Right lung (tissue), 2 donors: ENCODE measurements at regions not wholly inside any gene's neighbourhood (a gene's known extent, or its start where the extent isn't known, plus 50 kb on each side); places are given as distances from the start of the nearest gene placed in this dataset.
"Not testable (repeated sequence)": the region's sequence is repeated elsewhere in the genome, so short reads cannot be mapped to it uniquely, and the experiment has no call there.

Experiments
- DNase-seq, 2 donors: peaks; one replicate each; pipeline ENCODE4 v3.0.0-alpha.2; 2013

DNA sequence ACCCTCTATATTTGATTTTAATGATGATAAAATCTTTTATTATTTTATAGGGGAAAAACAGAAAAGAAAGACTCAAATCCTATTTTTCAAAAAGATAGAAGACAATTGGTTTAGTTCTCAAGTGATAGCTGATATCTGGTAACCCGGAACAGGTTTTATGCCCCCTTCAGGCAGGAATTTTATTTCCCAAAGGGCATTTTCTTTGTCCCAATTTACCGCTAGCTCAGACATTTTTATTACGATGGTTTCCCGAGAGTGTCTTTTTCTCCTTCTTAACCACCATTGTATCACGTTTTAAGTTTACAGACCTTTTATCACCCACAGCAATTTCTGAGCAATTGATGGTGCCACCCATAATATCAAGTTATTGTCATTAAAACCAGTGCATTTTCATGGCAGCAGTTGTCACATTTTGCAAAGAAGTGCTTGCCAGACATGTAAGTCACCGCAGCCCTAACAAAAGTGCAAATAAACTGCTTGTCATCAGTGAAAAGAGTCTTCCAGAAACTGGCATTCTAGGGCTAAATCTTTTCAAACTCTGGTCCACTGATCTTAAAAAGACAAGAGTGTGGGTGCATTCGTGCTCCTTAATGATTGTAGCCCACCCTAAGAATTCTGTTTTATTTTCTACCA, 204.8 kb upstream of the VCX start:
- no peak for DNase-seq

DNA sequence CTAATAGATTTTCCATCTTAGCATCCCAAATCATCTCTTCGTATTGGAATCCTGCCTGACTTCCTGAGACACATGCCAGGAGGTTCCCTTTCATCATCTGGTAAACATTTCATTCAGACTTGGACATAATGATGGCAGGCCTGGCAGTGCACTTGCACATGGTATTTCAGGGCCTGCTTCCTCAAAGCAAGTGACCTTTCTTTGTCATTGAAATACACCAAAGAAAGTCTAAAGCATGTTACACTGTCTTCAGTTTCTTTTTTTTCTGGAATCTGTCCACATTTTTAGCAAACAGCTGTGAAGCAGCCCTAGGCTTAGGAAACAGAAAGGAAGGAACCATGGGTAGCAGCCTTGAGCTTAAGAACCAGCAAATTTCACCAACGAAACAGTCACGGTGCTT, 205.9 kb upstream of the VCX start:
- no peak for DNase-seq

DNA sequence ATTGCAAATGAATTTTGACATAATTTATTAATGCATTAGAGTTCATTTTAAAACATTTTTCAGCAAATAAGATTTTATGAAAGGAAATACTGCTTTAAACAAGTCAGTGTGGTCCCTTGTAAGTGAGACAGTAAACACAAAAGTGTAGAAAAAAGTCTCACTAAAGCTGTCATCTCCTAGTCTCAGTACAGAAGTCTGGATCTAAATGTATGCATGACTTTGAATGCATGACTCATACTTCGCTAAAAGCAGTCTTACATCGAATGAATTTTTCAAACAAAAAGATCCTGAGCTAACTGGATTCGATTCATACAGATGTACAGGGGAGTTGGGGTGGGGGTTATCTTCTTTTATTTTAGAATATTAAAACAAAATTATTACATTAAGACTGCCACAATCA, 207.4 kb upstream of the VCX start:
- no peak for DNase-seq

DNA sequence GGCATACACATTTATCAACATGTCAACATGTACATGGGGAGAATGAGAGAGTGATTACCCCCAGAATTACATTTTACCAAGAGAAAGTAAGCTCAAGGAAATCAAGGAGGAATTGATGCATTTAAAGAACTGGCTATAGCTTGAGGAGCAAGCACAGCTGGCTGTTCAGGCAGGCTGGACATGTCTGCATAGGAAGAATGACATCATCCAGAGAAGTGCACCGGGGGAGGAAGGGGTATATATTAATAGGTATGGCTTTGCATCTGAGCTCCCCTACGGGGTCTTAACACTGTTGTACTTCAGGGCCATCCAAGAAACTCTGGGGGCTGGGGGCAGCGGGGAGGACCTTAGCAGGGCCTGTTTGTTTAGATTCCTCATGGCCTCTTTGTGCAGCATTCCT, 222.4 kb upstream of the VCX start:
- DNase-seq: no peak

DNA sequence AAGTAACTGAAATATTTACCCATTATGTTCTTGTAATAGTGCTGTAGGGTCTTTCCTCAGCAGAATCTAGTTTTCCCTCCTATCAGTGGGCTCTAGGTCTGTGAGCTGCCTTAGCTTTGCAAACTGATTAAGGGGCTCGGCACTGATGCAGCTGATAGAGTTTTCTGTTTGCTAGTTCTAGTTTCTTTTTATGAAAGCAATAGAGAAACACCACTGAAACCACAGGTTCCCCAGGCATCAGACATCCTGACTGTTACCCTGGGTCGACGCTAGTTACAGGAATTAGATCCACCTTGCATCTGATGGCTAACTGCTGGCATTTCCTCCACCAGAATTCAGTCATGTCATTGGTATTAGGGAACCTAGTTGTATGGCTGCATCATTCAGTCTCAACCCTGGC, 225.0 kb upstream of the VCX start:
- no peak for DNase-seq

DNA sequence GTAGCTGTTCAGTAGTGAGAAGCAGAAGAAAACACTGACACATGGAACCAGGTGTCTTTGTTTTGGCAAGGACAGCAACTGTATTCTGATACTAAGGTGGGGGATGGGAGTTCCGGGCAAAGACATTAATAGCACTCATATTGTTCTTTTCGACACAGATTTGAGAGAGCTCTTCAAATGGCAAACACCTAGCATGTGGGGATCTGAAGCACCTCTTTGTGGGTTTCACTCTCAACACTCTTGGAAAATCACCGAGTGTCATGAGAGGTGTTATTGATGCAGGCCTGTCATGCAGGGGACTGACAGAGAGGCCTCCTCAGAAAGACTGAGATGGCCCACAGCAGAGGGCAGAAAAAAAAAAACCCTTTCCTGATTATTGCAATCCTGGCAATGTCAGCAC, 228.4 kb upstream of the VCX start:
- no peak for DNase-seq

DNA sequence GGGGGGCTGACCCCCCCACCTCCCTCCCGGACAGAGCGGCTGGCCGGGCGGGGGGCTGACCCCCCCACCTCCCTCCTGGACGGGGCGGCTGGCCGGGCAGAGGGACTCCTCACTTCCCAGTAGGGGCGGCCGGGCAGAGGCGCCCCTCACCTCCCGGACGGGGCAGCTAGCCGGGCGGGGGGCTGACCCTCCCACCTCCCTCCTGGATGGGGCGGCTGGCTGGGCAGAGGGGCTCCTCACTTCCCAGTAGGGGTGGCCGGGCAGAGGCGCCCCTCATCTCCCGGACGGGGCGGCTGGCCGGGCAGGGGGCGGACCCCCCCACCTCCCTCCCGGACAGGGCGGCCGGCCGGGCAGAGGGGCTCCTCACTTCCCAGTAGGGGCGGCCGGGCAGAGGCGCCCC, 234.3 kb upstream of the VCX start:
- not testable (repeated sequence) for DNase-seq

DNA sequence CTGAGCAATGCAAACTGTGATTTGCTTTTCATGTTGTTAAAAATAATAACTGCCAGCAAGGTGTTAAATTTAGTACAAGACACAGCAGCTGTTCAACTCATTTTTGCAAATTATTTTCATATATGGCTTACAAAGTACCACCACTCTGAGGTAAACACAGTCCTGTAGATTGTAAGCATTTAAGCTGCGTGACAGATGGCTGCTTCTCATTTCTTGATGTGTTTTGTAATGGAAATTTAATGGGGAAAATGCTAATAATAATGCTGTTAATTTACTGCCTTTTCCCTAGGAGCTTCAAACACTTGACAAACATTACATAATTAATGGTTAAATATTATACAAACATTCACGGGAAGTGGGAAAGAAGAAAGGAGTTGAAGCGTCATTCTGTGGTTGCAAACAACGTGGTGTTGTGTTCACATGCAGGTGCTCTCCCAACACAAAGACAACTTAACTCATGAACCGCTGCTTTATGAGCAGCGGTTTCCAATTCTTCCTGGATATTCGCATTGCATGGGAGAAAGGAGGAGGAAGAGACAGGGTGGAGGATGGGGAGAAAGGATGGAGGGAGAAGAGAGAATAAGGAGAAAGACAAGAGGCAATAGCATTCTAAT, 236.8 kb upstream of the VCX start:
- DNase-seq: no peak

DNA sequence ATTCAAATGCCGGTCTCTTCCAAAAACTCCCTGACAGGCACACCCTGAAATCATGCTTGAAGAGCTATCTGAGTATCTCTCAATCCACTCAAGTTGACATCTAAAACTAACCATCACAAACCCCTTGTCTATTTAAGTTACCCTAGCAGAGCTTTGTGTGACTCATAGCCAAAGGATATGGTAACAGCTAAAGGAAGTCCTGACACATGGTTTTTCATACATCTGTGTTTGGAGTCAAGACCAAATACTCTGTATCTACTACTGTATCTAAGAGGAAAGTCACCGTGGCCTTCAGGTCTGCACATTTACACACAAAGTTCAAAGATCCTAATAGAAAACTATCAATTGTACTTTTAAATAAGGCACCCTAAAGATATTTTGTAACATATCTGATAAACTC, 239.6 kb upstream of the VCX start:
- no peak for DNase-seq

DNA sequence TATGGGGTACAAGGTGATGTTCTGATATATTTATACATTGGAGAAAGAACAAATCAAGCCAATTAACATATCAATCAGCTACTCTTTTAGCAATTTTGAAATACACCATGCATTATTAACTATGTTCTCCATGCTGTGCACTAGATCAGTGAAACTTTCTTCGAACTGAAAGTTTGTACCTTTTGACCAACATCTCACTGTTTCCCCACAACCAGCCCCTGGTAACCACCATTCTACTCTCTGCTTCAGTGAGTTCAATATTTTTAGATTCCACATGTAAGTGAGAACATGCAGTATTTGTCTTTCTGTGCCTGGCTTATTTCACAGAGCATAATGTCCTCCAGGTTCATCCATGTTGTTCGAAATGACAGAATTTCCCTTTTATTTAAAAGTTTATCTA, 246.1 kb upstream of the VCX start:
- DNase-seq: no peak

DNA sequence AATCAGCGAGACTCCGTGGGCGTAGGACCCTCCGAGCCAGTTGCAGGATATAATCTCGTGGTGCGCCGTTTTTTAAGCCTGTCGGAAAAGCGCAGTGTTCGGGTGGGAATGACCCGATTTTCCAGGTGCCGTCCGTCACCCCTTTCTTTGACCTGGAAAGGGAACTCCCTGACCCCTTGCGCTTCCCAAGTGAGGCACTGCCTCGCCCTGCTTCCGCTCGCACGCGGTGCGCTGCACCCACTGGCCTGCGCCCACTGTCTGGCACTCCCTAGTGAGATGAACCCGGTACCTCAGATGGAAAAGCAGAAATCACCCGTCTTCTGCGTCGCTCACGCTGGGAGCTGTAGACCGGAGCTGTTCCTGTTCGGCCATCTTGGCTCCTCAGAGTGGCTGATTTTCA, 249.6 kb upstream of the VCX start:
- not testable (repeated sequence) for DNase-seq

DNA sequence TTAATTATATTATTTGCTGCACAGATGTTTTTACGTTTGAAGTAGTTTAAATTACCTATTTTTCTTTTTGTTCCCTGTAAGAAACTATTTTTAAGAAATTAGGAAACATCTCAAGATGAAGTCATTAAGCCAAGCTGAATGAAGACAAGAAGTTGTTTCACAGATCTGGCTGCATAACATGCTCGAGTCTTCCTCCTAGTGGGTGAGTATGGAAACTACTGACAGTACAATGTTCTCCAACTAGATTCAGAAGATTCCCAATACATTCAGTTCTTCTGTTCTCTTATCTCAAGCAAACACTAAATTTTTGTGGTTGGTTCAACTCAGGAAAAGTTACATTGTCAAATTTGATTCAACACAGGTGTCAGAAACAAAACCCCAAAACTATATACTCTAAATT, 256.8 kb upstream of the VCX start:
- DNase-seq: peak in 1 of 2 donors; percentile 9

DNA sequence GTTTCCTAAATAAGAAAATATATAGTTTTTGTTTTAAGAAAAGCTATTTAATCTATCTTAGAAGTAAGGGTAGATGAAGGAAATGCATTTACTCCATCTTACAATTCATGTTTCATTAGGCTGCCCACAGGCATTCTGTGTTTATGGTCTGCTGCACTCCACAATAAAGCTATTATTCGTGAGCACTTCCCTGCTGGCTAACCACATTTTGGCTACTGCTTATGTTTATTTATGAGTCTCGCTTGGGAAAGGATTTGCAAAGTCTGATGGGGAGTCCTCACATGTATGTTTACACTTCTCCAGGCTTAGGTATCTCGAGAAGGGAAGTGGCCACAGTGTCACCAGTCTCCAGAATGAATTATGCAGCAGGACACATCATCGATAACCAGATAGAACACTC, 260.8 kb upstream of the VCX start:
- DNase-seq: no peak

DNA sequence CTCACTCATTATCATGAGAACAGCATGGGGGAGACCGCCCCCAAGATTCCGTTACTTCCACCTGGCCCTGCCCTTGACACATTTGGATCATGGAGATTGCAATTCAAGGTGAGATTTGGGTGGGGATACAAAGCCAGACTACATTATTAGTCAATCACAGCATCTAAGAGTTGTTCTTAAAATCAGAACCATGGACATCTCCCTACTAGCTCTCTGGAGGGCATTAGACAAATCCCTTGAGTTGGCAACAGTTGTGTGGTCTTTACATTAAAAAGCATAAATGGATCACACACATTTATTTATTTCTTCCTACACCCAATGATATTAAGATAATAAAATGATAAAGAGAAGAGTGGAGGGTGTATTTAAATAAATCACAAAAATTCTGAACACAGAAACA, 262.8 kb upstream of the VCX start:
- no peak for DNase-seq

DNA sequence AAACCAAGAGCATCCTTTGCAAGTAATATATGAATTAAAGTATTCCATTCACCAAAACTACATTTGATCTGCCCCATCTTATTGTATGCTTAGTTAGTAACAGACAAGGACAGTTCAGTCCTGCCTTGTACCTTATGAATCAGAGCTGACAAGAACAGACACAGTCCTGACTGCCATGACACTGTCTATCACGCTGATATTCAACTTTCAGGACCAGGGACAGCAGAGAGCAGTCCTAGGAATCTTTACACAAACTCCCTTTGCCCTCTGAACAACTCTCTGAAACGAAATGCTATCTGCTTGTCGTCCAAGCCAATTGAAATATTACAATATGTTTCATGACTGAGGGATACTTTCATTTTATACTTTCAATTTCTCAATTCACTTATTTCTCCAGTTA, 268.6 kb upstream of the VCX start:
- peak in 1 of 2 donors; percentile 13 for DNase-seq

DNA sequence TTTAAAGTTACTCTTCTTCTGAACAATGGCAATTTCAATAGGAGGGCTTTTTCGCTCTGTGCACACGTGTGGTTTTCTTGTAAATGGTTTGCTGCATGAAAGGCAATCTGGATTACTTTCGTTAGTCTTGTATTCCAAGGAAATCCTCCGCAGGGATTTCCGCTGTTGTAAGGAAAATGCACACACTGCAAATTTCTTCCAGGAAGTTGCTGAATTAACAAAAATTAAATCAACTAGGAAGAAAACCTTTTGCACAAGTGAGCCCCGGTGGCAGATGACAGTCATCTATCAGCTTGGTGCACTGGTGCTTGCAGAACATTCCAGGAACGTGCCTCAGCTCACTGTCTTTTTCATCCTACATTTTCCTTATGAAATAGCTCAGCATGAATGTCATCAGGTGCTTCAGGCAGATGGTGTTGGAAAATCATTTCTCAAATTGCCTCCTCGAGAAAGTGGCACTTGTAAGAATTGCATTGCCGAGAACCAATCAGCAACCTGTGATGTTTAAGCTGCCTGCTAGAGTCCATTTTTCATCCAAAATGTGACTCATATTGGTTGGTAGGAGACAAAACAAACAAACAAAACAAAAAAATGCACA, 272.4 kb upstream of the VCX start:
- DNase-seq: no peak

DNA sequence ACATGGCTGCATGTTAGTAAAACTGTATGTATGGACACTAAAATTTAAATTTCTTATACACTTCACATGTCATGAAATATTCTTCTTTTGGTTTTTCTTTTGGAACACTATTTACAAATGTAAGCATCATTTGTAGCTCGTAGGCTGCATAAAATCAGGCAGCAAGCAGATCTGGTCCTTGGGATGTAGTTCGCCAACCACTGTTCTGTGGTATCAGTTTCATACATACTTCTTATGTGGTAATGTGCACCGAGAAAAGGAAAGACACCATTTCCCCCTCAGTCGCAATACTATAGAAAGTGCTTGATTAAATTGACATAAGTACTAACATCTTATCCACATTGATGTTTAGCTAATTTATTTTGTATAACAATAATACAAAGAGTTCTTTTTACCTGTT, 274.4 kb upstream of the VCX start:
- no peak for DNase-seq

DNA sequence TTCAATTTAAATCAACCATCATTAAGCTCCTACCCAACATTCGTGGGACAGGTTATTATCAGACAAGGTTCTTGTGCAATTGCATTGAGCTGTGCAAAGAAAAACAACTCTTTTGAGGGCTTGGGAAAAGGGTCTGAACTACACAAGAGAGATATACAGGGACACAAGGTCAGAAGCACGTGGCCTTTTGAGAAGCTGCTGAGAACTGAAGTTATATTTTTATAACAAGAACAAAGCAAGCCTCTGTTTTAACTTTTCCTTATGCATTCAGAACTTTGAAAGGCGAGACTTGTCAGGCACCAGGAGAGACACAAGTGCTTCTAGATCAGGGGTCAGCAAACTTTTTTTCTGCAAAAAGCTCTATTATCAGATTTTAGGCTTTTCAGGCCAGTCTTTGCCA, 274.8 kb upstream of the VCX start:
- DNase-seq: no peak

DNA sequence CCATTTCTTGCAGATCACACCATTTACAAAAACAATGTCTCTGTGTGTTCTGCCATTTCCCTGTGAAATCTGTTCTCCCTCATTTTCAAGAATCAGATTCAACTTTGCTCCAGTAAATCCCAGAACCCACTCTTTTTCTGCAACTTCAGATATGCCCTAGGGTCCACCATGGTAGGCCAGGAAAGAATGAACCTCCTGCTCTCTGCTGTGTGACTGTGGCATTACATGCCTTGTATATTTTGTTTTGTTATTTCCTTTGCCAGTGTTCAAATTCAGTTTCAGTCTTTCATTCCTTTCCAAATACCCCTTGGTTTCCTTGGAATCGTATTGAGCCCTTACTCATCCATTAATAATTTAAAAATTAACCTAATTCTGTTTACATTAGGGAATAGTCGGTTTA, 290.2 kb upstream of the VCX start:
- no peak for DNase-seq

DNA sequence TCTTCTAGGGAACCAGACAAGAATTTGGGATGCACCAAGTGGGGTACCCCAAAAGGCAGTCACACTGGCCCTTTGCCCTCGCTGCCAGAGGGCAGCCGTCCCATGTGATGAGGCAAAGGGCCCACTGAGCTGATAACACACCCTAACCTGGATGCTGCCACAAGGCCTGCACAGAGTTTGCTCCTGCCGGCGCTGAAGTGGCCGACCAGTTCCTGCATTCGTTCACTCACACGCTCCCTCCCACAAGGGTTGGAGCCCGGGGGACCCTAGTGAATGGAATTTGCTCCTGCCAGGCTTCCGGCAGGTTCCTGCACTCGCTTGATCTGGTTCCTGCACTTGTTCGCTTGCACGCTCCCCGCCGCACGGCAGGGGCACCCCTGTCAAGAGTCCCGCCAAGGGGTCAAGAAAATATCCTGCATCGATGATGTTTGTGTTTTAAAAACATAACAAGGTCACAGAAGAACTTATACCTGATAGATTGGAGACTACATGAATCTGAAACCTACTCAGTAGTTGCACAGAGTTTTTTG, 296.4 kb upstream of the VCX start:
- DNase-seq: no peak

DNA sequence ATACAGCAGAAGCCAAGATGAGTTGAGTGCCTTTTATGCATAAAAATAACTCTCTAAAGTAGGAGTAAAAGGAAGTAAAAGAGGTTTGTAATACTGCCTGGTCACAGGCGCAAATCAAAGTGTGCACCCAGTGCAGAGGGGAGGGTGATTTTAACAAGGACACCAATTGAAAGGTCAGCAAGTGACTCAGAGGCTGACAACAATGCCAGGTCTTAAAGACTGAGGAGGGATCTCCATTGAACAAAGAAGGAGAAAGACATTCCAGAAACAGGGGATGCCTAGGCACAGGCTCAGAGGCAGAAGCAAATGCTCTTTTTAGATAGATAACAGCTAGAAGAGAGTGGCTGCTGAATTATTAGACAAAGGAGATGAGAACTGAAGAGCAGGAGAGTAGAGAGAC, 297.4 kb upstream of the VCX start:
- DNase-seq: no peak

DNA sequence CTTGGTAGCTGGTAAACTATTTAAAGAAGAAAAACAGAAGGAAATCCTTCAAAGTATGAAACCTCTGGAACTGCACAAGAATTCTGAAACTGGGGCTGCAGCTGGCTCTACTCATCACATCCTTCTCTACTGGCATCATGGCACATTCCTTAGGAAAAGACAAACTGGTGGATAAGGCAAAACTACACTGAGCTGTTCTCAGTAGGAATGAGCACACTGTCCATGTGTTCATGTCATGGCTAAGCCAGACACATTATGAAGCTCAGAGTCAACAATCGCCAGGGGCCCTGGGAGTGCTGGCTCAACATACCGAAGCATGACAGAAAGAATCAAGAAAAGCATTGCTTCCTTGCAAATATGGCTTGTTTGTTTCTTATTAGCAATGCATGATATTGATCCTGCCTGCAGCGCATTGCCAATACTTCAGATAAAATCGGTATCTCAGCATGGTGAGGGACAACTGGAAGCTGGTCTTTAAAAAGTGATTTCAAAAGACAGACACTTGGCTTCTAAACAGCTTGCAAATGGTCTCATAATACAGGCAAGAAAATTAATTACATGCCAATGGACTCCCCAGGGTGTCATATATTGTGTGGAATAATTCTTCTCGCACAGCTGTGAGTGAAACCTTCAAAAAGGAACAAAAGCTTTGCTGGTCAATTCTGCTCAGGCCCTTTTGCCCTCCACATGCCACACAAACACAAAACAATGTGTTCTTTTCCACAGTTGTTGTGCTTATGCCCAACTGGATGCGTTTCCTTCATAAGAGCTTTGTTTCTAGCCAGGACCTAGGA, 300.2 kb upstream of the VCX start:
- DNase-seq: no peak

DNA sequence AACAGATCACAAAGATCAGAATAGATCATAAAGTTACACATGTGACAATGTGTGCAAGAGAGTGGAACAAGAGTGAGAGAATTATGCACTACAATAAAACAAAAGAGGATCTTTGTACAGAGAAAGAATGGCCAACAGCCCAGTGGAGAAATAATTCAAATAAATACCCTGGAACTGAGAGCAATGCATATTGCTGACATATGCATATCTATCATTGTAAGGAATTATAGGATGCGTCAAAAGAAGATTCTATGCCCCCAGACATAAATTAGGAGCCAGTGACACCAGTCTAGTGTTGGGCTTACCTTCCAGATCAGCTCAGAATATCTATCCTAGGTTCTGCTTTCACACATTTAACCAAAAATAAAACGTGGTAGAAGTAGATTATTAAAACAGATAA, 320.1 kb upstream of the VCX start:
- DNase-seq: no peak
